ENCODE measurements at regions not wholly inside any gene's neighbourhood (a gene's known extent, or its start where the extent isn't known, plus 50 kb on each side); places are given as distances from the start of the nearest gene placed in this dataset.

- TF ChIP-seq, protein P1, sequence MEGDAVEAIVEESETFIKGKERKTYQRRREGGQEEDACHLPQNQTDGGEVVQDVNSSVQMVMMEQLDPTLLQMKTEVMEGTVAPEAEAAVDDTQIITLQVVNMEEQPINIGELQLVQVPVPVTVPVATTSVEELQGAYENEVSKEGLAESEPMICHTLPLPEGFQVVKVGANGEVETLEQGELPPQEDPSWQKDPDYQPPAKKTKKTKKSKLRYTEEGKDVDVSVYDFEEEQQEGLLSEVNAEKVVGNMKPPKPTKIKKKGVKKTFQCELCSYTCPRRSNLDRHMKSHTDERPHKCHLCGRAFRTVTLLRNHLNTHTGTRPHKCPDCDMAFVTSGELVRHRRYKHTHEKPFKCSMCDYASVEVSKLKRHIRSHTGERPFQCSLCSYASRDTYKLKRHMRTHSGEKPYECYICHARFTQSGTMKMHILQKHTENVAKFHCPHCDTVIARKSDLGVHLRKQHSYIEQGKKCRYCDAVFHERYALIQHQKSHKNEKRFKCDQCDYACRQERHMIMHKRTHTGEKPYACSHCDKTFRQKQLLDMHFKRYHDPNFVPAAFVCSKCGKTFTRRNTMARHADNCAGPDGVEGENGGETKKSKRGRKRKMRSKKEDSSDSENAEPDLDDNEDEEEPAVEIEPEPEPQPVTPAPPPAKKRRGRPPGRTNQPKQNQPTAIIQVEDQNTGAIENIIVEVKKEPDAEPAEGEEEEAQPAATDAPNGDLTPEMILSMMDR (IDR thresholded peaks at IDR 0.05) = no peak
- TF ChIP-seq POLR2AphosphoS5 (IDR thresholded peaks at IDR 0.05) (no peak), POLR2A (IDR thresholded peaks at IDR 0.05) (no peak)
Observed at GRCh38 chr1:244269169-244269568, 182.5 kb downstream of the ADSS2 start.

Data from stomach (tissue), 4 donors.